ENCODE measurements at regions not wholly inside any gene's neighbourhood (a gene's known extent, or its start where the extent isn't known, plus 50 kb on each side); places are given as distances from the start of the nearest gene placed in this dataset.

DNA sequence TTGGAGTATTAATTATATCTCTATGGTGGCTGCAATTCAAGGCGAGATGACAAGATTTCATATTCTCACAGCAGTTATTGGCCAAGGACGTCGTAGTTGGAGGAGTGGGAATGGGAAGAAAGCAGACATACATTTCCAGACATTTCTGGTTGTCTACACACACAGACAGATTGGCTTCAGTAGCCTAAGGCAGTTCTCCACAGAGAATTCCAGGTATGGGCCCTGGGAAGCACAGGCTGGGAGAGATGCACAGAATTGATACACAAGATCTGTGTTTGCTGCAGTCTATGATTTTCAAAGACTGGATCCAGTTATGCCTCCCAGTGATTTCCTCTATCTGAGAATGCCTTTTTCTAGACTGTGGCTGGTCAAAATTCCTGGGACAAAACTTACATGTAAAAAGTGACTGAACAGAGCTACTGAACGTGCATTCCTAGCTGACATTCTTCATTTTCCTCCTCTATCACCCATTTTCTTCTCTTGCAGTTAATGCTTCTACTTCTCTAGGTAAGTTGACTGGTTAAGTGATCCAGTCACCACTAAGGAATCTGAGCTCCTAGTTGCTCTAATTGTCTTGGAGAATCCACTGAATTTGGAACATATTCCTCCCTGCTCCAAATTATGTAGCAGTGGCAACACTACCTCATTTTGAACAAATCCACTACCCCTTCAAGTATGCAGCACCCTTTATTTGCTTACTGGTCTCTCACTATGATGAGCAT, 386.7 kb upstream of the CDH7 start:
- no peak overlapping the region for H2AFZ ChIP-seq (ENCODE audit: low read depth, low read length)
- no peak overlapping the region for H3K4me3 ChIP-seq
- H3K27me3 ChIP-seq (ENCODE audit: control insufficient read depth in 2 of 2, insufficient read depth in 2 of 2, low read length in 2 of 2), result no peaks in the 10 kb centered on the region
- H3K4me2 ChIP-seq (ENCODE audit: insufficient read depth, low read length), result no peak overlapping the region
- H3K9me3 ChIP-seq (replicated peaks; ENCODE audit: control insufficient read depth, insufficient read depth, low read depth, low read length), result no peaks in the 10 kb centered on the region
- DNase-seq (ENCODE audit: extremely low read depth in 1 of 4, low spot score in 3 of 4) (no peak), ATAC-seq (no peak), FAIRE-seq (no peak)
- no peaks in the 10 kb centered on the region for H3K9me1 ChIP-seq (ENCODE audit: control insufficient read depth, insufficient read depth, low read length)
- H3K9ac ChIP-seq (ENCODE audit: insufficient read depth in 1 of 2, low read depth in 2 of 2, low read length in 2 of 2), result no peak overlapping the region
- ChIA-PET POLR2A (no interaction called here), CTCF (ENCODE audit: low intra/inter-chr PET ratio) (no interaction called here)
- BruUV-seq (replicated peaks), result no TSS peak
- in situ Hi-C loops (cut with MboI) (no loop called here), intact Hi-C loops (cut with micrococcal nuclease) (no loop called here)
- H3K27ac ChIP-seq (ENCODE audit: extremely low read depth, low read depth, low read length), result no peak overlapping the region
- no peaks in the 10 kb centered on the region for H3K36me3 ChIP-seq (ENCODE audit: control insufficient read depth, insufficient read depth, low read length)
- no peak for TF ChIP-seq ZNF780A (CRISPR knock-in tag; IDR thresholded peaks at IDR 0.05)
- no peak for TF ChIP-seq DACH1 (IDR thresholded peaks at IDR 0.05; ENCODE audit: partially characterized antibody)
- TF ChIP-seq SMARCC2 (IDR thresholded peaks at IDR 0.05; ENCODE audit: low read depth), result no peak
- no peak for TF ChIP-seq ARHGAP35 (IDR thresholded peaks at IDR 0.05; ENCODE audit: partially characterized antibody)
- H3K79me2 ChIP-seq (ENCODE audit: control insufficient read depth, insufficient read depth, low read length), result no peaks in the 10 kb centered on the region
- H4K20me1 ChIP-seq (replicated peaks; ENCODE audit: control insufficient read depth, insufficient read depth, low read length), result no peaks in the 10 kb centered on the region
- WGBS (ENCODE audit: insufficient coverage, low coverage, missing lambda C conversion rate), result 0% methylated on average over 3 of the region's 4 CpGs
- no peaks in the 10 kb centered on the region for H3K4me1 ChIP-seq (replicated peaks in 1 of 2; ENCODE audit: control insufficient read depth in 2 of 2, insufficient read depth in 2 of 2, low read length in 2 of 2)

DNA sequence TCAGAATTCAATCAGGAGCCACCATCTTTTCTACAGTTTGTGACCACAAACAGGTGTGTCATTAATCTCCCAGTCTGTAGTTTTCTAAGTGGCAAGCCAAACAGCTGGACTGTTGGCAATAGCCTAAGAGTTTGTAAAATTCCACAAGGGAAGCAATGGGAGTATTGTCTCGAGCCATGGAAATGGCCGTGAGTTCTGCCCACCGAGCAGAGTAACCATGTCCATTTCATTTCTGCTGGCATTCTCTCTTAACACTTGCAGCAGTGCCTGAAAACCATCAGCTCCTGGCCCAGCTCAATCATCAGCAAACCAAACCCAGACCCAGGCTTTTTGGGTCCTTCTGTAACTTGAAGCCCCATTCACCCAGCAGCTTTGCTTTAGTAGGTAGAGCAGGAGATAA, 387.8 kb upstream of the CDH7 start:
- ATAC-seq (no peak), DNase-seq (ENCODE audit: extremely low read depth in 1 of 4, low spot score in 3 of 4) (no peak), FAIRE-seq (no peak)
- H2AFZ ChIP-seq (ENCODE audit: low read depth, low read length), result no peak overlapping the region
- no peak overlapping the region for H3K4me2 ChIP-seq (ENCODE audit: insufficient read depth, low read length)
- H3K9me1 ChIP-seq (ENCODE audit: control insufficient read depth, insufficient read depth, low read length), result no peaks in the 10 kb centered on the region
- no peaks in the 10 kb centered on the region for H4K20me1 ChIP-seq (replicated peaks; ENCODE audit: control insufficient read depth, insufficient read depth, low read length)
- H3K27ac ChIP-seq (ENCODE audit: extremely low read depth, low read depth, low read length), result no peak overlapping the region
- no peaks in the 10 kb centered on the region for H3K36me3 ChIP-seq (ENCODE audit: control insufficient read depth, insufficient read depth, low read length)
- no peak overlapping the region for H3K4me3 ChIP-seq
- H3K9me3 ChIP-seq (replicated peaks; ENCODE audit: control insufficient read depth, insufficient read depth, low read depth, low read length), result no peaks in the 10 kb centered on the region
- no peaks in the 10 kb centered on the region for H3K79me2 ChIP-seq (ENCODE audit: control insufficient read depth, insufficient read depth, low read length)
- H3K9ac ChIP-seq (ENCODE audit: insufficient read depth in 1 of 2, low read depth in 2 of 2, low read length in 2 of 2), result no peak overlapping the region
- ChIA-PET CTCF (ENCODE audit: low intra/inter-chr PET ratio) (no interaction called here), POLR2A (no interaction called here)
- BruUV-seq (replicated peaks), result no TSS peak
- TF ChIP-seq HDAC6 (IDR thresholded peaks at IDR 0.05; ENCODE audit: low read depth, low read length), result no peak
- no peak for TF ChIP-seq TRIM24 (IDR thresholded peaks at IDR 0.05)
- no peak for TF ChIP-seq CHD4 (IDR thresholded peaks at IDR 0.05; ENCODE audit: insufficient read depth, insufficient replicate concordance, low read depth, low read length, poor library complexity, severe bottlenecking)
- H3K27me3 ChIP-seq (ENCODE audit: control insufficient read depth in 2 of 2, insufficient read depth in 2 of 2, low read length in 2 of 2), result no peaks in the 10 kb centered on the region
- intact Hi-C loops (cut with micrococcal nuclease), result no loop called here
- in situ Hi-C loops (cut with MboI), result no loop called here
- no peaks in the 10 kb centered on the region for H3K4me1 ChIP-seq (replicated peaks in 1 of 2; ENCODE audit: control insufficient read depth in 2 of 2, insufficient read depth in 2 of 2, low read length in 2 of 2)
- WGBS (ENCODE audit: insufficient coverage, low coverage, missing lambda C conversion rate), result 0% methylated on average over 3 of the region's 3 CpGs

All from K562 (cell line).